ENCODE measurements at regions not wholly inside any gene's neighbourhood (a gene's known extent, or its start where the extent isn't known, plus 50 kb on each side); places are given as distances from the start of the nearest gene placed in this dataset.

DNA sequence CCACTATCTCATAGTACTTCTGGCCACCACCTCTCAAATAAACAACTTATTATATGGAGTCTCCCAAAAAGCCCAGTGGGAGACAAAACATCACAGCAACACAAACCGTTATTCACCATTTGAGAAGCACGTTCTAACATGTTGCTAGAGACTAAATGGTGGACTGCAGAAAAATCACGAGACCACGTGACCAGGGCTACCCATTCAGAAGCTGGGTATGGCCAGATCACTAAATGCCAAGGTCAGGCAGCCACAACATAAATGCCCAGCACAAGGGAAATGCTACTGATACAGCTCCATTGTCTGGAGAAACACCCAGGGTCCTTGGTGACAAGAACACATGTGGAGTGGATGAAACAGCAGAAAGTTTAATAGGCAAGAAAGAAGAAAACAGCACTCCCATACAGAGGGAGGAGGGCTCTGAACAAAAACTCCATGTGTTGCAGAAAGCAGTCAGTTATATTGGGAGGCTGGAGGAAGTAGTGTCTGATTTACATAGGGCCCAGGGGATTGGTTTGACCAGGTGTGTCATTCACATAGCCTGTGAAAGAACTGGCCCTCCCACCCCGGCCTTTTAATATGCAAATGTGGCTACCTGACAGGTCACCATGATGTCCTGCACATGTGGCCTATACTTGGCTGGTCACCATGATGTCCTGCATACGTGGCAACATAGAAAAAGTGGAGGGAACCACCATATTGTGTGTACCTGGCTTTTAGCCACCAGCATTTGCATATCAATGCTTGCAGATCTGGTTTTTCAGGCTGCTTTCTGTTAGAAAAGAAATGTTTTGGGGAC is 97.2 kb downstream of the TRIM36 start:
- no peak for DNase-seq

DNA sequence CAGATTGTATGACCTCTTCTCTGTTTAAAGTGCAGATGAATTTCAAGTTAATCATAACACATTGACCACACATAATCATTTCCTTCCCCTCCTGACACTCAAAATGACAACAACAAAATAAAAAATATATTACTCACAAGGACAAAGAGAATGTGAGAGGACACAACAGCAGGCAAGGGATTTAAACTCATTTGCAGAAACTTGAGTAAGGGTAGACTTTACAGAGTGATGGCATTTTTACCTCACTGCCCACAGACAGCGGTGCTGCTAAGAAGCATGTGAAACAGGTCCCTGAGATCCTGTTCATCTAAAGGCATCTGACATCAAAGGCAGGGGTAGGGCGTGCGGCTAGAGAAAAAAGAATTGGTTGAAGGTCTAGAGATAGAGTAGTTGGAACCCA is 99.0 kb downstream of the TRIM36 start:
- no peak for DNase-seq

- DNase-seq: peak; percentile 32
Observed at GRCh38 chr5:115069087-115069968, 100.4 kb downstream of the TRIM36 start.

GRCh38 chr5:115068239-115069086 is 101.2 kb downstream of the TRIM36 start:
- DNase-seq: peak; percentile 33

GRCh38 chr5:115064380-115064779 is 105.3 kb downstream of the TRIM36 start:
- no peak for DNase-seq

GRCh38 chr5:115054387-115054951 is 115.2 kb downstream of the TRIM36 start:
- DNase-seq: no peak

DNA sequence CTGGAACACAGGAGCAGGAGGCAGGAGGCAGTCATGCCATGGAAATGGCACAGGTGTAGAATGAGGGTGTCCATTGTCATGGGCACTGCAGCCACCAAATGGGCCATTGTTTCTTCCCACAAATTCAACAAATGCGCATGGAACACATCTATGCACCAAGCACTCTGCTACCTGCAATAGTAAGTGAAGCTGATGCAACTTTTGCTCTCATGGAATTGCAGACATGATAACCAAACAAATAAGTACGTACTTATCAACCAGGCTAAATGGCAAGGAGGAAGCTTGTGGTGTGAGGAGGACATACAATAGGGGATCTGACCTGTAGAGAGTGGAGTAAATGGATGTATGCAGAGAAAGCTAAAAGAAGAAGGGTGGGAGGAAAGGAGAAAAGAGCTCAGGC is 116.8 kb downstream of the TRIM36 start:
- no peak for DNase-seq

GRCh38 chr5:115050866-115051265 is 118.8 kb downstream of the TRIM36 start:
- DNase-seq: no peak

DNA sequence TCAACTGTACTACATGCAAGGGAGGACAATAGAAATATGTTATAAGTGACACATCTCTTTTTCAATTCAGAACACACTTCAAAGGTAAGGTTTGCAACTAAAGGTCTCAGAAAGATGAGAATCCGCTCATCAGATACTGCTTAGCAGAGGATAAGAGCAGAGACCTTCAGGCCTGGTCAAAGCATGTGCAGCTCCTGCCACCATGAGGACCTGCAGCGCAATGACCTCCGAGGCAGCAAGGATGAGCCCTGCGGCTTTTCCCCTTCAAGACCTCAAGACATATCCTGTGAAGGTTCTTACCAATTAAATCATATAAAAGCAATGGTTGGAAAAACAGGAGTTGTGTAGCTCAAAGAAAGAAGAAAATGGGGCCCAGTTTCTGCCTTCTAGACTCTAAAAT is 135.8 kb downstream of the TRIM36 start:
- DNase-seq: no peak

DNA sequence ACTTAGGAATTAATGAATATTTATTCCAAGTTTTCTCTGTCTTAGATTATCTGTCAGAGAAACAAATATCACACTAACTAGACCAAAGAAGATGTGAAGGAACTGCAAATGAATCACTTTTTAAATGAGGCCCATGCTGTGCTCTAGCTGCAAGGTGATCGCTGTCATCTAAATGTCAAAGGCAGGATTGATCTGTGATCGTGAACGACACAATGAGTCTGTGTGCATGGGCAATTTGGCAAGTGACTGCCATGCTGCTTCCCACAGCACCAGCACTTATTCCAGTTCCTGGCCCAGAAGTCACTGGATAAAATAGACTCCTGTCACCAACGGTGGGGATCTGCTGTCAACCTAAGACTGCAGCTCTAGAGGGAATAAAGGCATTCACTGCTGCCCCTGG is 141.2 kb downstream of the TRIM36 start:
- DNase-seq: no peak

DNA sequence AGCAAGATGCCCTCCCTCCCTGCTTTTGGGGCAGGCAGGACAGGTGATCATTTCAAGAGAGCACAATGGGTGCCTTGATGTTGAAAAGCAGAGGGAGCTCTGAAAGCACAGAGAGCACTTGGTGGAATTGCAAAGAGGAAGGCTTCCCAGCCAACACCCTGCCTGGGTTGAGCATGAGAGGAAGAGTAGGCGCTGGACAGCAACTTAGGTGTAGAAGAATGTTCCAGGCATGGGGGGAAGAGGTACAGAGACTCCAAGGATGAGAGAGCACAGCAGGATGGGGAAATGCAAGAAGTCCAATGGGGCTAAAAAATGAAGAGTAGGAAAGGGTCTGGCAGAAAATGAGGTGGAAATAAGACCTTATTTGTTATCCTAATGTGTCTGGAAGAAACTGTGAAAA is 144.8 kb downstream of the TRIM36 start:
- no peak for DNase-seq

DNA sequence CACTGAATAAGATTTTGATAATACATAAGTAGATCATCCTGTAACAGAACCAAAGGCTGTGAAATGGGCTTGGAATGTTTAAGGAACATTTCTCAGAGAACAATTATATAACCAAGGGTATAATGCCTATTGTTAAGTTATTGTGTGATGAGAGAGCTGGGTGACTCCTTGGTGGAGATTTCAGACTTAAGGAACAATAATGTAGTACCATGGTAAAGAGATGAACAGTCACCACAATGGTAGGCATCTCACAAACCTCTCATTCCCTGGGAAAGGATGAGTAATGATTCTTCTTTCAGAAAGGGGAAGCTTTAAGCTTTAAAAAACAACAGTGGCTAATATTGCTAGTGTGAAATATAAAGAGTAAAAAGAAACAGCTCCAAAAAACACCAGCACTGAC is 147.4 kb downstream of the TRIM36 start:
- DNase-seq: no peak

GRCh38 chr5:115016646-115017045 is 153.1 kb downstream of the TRIM36 start:
- no peak for DNase-seq

GRCh38 chr5:114999176-114999575 is 170.5 kb downstream of the TRIM36 start:
- DNase-seq: no peak

DNA sequence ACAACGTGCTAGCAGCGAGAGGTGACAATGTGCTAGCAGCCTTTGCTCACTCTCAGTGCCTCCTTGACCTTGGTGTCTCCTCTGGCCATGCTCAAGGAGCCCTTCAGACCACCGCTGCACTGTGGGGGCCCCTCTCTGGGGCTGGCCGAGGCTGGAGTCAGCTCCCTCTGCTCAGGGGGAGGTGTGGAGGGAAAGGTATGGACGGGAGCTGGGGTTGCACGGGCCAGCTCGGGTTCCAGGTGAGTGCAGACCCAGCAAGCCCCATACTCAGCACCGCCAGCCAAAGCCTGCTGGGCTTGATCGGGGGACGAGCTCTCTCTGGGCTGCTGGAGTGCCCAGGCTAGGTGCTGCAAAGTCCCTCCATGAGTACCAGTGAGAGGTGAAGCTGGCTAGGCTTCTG is 180.2 kb downstream of the TRIM36 start:
- no peak for DNase-seq

GRCh38 chr5:114988096-114988495 is 181.6 kb downstream of the TRIM36 start:
- no peak for DNase-seq

DNA sequence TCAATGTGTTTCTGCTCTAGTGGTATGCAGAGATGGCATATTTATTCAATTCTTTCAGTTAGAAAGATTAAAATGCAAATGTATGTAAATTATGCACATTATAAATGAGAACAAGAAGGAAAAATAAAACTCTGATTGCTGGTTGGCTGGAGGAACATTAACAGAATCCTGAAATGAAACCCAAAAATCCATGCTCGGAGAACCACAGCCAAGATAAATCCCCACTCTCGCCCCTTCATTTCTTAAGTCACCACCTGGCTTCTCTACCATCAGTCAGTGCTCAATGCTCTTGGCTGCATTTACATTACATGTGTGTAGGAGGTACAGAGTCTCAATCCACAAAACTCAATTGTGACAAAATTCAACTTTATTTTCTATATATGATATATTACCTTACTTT is 184.9 kb downstream of the TRIM36 start:
- DNase-seq: no peak

DNA sequence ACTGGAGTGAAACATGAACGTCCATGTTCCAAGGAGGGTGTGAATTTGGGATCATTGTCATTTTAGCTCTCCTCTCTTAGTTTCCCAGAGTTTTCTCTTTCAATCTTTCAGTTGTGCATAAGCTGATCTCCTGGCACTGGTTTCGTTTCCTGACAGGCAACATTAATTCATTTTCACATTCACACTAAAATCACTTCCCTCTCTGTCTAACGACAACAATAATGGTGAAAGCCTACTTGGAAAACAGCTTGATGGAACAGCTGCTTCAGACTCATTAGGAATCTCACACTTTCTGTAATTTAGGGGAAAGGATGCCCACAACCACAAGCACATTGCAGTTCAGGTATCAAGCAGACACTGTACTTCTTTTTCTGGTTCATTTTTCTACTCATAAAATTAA is 188.6 kb downstream of the TRIM36 start:
- no peak for DNase-seq

DNA sequence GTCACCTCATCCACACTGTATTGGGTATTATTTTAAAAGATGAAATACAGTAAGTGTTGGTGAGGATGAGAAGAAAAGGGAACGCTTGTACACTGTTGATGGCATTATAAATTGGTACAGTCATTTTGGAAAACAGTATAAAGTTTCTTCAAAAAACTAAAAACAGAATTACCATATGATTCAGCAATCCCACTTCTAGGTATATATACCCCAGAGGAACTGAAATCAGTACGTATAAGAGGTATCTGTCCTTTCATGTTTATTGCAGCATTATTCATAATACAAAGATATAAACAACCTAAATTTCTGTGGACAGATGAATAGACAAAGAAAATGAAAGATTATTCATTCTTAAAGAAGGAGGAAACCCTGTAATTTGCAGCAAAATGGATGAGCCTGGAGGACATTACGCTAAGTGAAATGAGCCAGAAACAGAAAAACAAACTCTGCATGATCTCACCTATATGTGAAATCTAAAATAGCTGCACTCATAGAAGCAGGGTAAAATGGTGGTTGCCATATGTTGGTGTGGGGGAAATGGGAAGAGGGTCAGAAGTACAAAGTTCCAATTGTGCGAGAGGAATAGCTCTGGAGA is 191.6 kb downstream of the TRIM36 start:
- no peak for DNase-seq

GRCh38 chr5:114969482-114969881 is 200.2 kb downstream of the TRIM36 start:
- no peak for DNase-seq

DNA sequence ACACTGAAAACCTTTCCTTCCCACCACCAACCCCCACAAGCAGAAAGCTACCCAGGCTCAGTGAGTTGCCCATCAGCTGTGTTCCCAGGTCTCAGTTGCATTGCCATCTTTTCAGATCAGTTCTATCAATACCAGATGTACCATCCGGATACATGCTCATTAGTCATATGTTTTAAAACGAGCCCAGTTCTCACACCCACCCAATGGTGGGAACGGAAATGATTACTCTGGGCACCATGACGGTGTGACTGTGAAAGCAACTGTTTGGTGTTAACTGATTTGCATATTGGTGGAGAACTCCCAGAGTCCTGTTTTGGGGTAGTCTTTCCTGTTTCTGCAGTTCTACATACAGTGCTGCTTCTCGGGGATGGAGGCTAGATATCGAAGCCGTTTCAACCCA is 212.3 kb downstream of the TRIM36 start:
- DNase-seq: no peak

DNA sequence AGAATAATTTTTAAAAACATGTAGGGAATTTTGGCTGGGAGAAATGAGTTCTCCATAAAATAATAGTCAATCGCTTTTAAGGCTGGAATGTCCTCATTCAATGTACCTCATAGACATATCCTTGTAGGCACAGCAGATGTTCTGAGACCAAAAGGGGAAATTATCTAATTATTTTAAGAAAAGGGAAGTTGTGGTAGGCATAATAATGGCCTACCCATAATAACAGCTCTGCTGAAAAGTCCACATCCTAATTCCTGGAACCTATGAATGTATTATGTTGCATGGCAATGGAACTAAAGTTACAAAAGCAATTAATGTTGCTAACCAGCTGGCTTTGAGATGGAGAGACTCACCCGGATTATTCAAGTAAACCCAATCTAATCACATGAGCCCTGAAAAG is 216.1 kb downstream of the TRIM36 start:
- DNase-seq: no peak

GRCh38 chr5:114952876-114953275 is 216.8 kb downstream of the TRIM36 start:
- no peak for DNase-seq

Data from NCI-H748 treated with DMSO at 0.1 percent for 48 hours (cell line).